ENCODE measurements at regions not wholly inside any gene's neighbourhood (a gene's known extent, or its start where the extent isn't known, plus 50 kb on each side); places are given as distances from the start of the nearest gene placed in this dataset.
"Not testable (repeated sequence)": the region's sequence is repeated elsewhere in the genome, so short reads cannot be mapped to it uniquely, and the experiment has no call there.

GRCh38 chr11:121927097-121927785 lies 188.8 kb downstream of the BLID start:
- DNase-seq (ENCODE audit: low spot score) = no peak
- intact Hi-C loops (cut with DNase I) = no loop called here

GRCh38 chr11:121924191-121924590 lies 191.8 kb downstream of the BLID start:
- intact Hi-C loops (cut with DNase I) = no loop called here

GRCh38 chr11:121917482-121917881 lies 198.5 kb downstream of the BLID start:
- DNase-seq (ENCODE audit: low spot score) = no peak
- intact Hi-C loops (cut with DNase I) = no loop called here

More at GRCh38 chr11:121924191-121924590, 191.8 kb downstream of the BLID start:
- no peak for DNase-seq (ENCODE audit: low spot score)

GRCh38 chr11:121914508-121915059 lies 201.4 kb downstream of the BLID start:
- DNase-seq (ENCODE audit: low spot score) = no peak
- intact Hi-C loops (cut with DNase I) = no loop called here

GRCh38 chr11:121909596-121909995 lies 206.4 kb downstream of the BLID start:
- no peak for DNase-seq (ENCODE audit: low spot score)
- intact Hi-C loops (cut with DNase I) = no loop called here

- DNase-seq (ENCODE audit: low spot score) = no peak
- intact Hi-C loops (cut with DNase I) = no loop called here
These were observed 208.6 kb downstream of the BLID start for GRCh38 chr11:121907379-121907778.

- intact Hi-C loops (cut with DNase I) = no loop called here
- DNase-seq (ENCODE audit: low spot score) = no peak
These were observed 211.9 kb downstream of the BLID start for GRCh38 chr11:121904148-121904547.

GRCh38 chr11:121901886-121902285 lies 214.1 kb downstream of the BLID start:
- no peak for DNase-seq (ENCODE audit: low spot score)
- intact Hi-C loops (cut with DNase I) = no loop called here

- intact Hi-C loops (cut with DNase I) = not testable (repeated sequence)
These were observed 214.6 kb downstream of the BLID start for GRCh38 chr11:121901417-121901816.

GRCh38 chr11:121899520-121899919 lies 216.5 kb downstream of the BLID start:
- DNase-seq (ENCODE audit: low spot score) = no peak
- intact Hi-C loops (cut with DNase I) = no loop called here

More at GRCh38 chr11:121901417-121901816, 214.6 kb downstream of the BLID start:
- DNase-seq (ENCODE audit: low spot score) = not testable (repeated sequence)

GRCh38 chr11:121898903-121899302 lies 217.1 kb downstream of the BLID start:
- intact Hi-C loops (cut with DNase I) = no loop called here
- DNase-seq (ENCODE audit: low spot score) = no peak

- intact Hi-C loops (cut with DNase I) = no loop called here
- no peak for DNase-seq (ENCODE audit: low spot score)
These were observed 220.1 kb downstream of the BLID start for GRCh38 chr11:121895919-121896318.

- DNase-seq (ENCODE audit: low spot score) = no peak
- intact Hi-C loops (cut with DNase I) = no loop called here
These were observed 221.4 kb downstream of the BLID start for GRCh38 chr11:121894581-121894980.

GRCh38 chr11:121892863-121893262 lies 223.2 kb downstream of the BLID start:
- intact Hi-C loops (cut with DNase I) = no loop called here
- no peak for DNase-seq (ENCODE audit: low spot score)

- no peak for DNase-seq (ENCODE audit: low spot score)
- intact Hi-C loops (cut with DNase I) = no loop called here
These were observed 223.8 kb downstream of the BLID start for GRCh38 chr11:121892131-121892681.

- intact Hi-C loops (cut with DNase I) = no loop called here
- no peak for DNase-seq (ENCODE audit: low spot score)
These were observed 225.0 kb downstream of the BLID start for GRCh38 chr11:121890946-121891515.

GRCh38 chr11:121890377-121890776 lies 225.6 kb downstream of the BLID start:
- no peak for DNase-seq (ENCODE audit: low spot score)
- intact Hi-C loops (cut with DNase I) = no loop called here

- intact Hi-C loops (cut with DNase I) = no loop called here
- no peak for DNase-seq (ENCODE audit: low spot score)
These were observed 226.1 kb downstream of the BLID start for GRCh38 chr11:121889931-121890330.

- intact Hi-C loops (cut with DNase I) = no loop called here
- no peak for DNase-seq (ENCODE audit: low spot score)
These were observed 226.8 kb downstream of the BLID start for GRCh38 chr11:121889186-121889585.

GRCh38 chr11:121887976-121888557 lies 227.9 kb downstream of the BLID start:
- intact Hi-C loops (cut with DNase I) = no loop called here
- DNase-seq (ENCODE audit: low spot score) = no peak

- intact Hi-C loops (cut with DNase I) = no loop called here
- no peak for DNase-seq (ENCODE audit: low spot score)
These were observed 228.4 kb downstream of the BLID start for GRCh38 chr11:121887569-121887968.

Data from cardiac septum (tissue), 1 donor.